Keratinocyte (primary cell): ENCODE measurements at regions not wholly inside any gene's neighbourhood (a gene's known extent, or its start where the extent isn't known, plus 50 kb on each side); places are given as distances from the start of the nearest gene placed in this dataset.
"Not testable (repeated sequence)": the region's sequence is repeated elsewhere in the genome, so short reads cannot be mapped to it uniquely, and the experiment has no call there.

Experiments used
- CTCF ChIP-seq, 3 experiments: IDR thresholded peaks in 1 of 3; conservative IDR thresholded peaks in 1 of 3; optimal IDR thresholded peaks in 1 of 3; 2 replicates in 2 of 3; 3 replicates in 1 of 3; pipeline versions ENCODE3 to v1.5.1; 2011; ENCODE audit warnings: low read length in 3 of 3, mild to moderate bottlenecking in 3 of 3, moderate library complexity in 2 of 3, control low read depth in 1 of 3, inconsistent platforms in 1 of 3; ENCODE audit not compliant: insufficient read depth in 2 of 3; ENCODE audit errors: extremely low read depth in 1 of 3
- EZH2 ChIP-seq: IDR thresholded peaks from one replicate; pipeline ENCODE4 v1.6.1; 2012; ENCODE audit warnings: inconsistent platforms, mild to moderate bottlenecking, low read length, moderate library complexity

- TF ChIP-seq CTCF (optimal IDR thresholded peaks at IDR 0.05 in 1 of 3, IDR thresholded peaks at IDR 0.05 in 1 of 3, conservative IDR thresholded peaks at IDR 0.05 in 1 of 3; ENCODE audit: extremely low read depth in 1 of 3, insufficient read depth in 2 of 3, low read length in 3 of 3); EZH2: not testable (repeated sequence)
Observed at GRCh38 chr13:37502303-37502993, 96.1 kb downstream of the POSTN start.
